ENCODE measurements at regions not wholly inside any gene's neighbourhood (a gene's known extent, or its start where the extent isn't known, plus 50 kb on each side); places are given as distances from the start of the nearest gene placed in this dataset.
A peak's percentile ranks its signal among the peaks of the same experiment; 100 is the strongest.

- peak; percentile 31 for DNase-seq (ENCODE audit: low read depth)
- no peak overlapping the region for H3K4me3 ChIP-seq (ENCODE audit: low read length)
- TF ChIP-seq CTCF (conservative IDR thresholded peaks at IDR 0.05; ENCODE audit: low read length), result no peak
Observed at GRCh38 chr6:138682704-138683527, 90.7 kb upstream of the CCDC28A start.

DNA sequence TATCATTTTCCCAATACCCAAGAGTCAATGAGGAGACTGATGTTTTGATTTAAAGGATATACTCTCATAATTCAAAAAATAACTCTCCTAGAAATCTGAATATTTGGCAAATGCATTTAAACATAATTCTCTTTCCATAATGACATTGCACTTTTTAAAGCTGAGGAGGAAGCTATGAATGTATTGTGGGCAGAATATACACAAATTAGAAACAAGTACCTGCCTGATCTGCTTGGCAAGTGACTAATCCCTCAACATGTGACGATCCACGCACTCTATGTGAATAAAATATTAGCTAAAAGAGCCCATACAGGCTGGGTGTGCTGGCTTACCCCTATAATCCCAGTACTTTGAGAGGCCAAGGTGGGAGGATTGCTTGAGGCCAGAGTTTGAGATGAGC is 88.3 kb upstream of the CCDC28A start:
- no peak for TF ChIP-seq CTCF (conservative IDR thresholded peaks at IDR 0.05; ENCODE audit: low read length)
- H3K4me3 ChIP-seq (ENCODE audit: low read length), result no peak overlapping the region
- no peak for DNase-seq (ENCODE audit: low read depth)

GRCh38 chr6:138685781-138686180 is 87.8 kb upstream of the CCDC28A start:
- no peak overlapping the region for H3K4me3 ChIP-seq (ENCODE audit: low read length)
- no peak for DNase-seq (ENCODE audit: low read depth)
- no peak for TF ChIP-seq CTCF (conservative IDR thresholded peaks at IDR 0.05; ENCODE audit: low read length)

GRCh38 chr6:138688580-138688979 is 85.0 kb upstream of the CCDC28A start:
- H3K4me3 ChIP-seq (ENCODE audit: low read length), result no peak overlapping the region
- DNase-seq (ENCODE audit: low read depth), result no peak
- no peak for TF ChIP-seq CTCF (conservative IDR thresholded peaks at IDR 0.05; ENCODE audit: low read length)

DNA sequence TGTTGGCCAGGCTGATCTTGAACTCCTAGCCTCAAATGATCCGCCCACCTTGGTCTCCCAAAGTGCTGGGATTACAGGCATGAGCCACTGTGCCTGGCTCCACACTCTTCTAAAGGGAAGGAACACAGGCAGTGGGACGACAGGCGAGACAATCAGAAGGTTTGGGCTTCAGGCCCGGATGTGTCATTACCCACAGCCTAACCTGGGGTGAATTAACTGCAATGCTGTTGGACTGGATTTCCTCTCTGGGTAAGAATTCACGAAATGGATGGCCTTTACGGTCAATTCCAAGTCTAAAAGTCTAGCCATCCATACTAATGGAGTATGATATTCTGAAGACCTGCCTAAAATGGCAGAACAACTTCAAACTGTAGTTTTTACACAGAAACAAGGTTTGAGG is 83.7 kb upstream of the CCDC28A start:
- H3K4me3 ChIP-seq (ENCODE audit: low read length), result no peak overlapping the region
- peak; percentile 30 for DNase-seq (ENCODE audit: low read depth)
- TF ChIP-seq CTCF (conservative IDR thresholded peaks at IDR 0.05; ENCODE audit: low read length), result no peak

DNA sequence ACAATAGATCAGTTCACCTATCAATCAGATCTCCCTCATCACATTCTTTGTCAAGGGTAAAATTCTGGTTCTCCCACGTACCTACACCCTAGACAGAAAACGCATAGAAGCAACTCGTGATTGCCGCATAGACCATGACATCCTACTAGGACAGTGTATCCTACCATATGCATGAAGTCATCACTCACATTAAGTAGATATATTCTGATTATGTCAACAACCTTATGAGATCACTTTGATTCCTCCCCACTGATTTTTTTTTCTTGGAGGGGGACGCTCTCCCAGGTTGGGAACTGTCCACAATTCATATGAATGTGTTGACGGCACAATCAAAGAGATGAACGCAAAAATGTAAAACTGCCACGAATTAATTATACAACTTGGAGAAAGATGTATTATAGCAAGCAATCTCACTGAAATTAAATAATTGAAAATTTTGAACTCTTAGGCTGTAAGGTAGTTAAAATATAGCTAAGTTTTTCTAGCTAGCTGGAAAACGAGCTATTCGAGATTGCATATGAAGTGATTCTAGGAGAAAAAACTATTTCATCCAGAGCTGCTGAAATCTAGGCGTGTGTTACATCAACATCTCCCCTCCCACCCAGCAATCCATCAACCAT is 82.5 kb upstream of the CCDC28A start:
- no peak for TF ChIP-seq CTCF (conservative IDR thresholded peaks at IDR 0.05; ENCODE audit: low read length)
- DNase-seq (ENCODE audit: low read depth), result no peak
- H3K4me3 ChIP-seq (ENCODE audit: low read length), result peak overlapping the region; percentile 79

DNA sequence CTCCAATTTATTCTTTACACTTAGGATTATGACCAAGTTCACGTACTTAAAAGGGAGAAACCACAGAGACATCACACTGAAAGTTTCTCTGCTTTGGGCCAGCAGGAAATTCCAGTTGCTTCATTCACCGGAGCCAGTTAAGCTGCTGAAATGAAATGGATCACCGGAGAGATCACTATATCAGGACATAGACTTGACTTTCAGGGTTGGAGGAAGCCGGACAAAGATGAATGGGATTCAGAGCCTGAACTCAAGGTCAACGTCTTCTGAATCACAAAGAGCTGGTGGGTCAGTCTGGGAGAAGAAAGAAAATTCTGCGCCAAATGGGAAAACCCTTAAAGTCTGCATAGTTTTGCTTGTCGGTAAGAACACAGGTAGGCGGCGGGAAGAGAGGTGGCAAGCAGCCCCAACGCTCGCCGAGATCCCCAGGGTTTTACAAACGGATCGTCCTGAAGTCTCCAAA is 81.9 kb upstream of the CCDC28A start:
- no peak; the same call in 1 of the 2 replicates for TF ChIP-seq CTCF (conservative IDR thresholded peaks at IDR 0.05; ENCODE audit: low read length)
- peak overlapping the region; percentile 79 for H3K4me3 ChIP-seq (ENCODE audit: low read length)
- DNase-seq (ENCODE audit: low read depth), result peak; percentile 86

Data from AG10803 (cell line).